ENCODE measurements at regions not wholly inside any gene's neighbourhood (a gene's known extent, or its start where the extent isn't known, plus 50 kb on each side); places are given as distances from the start of the nearest gene placed in this dataset.
A peak's percentile ranks its signal among the peaks of the same experiment; 100 is the strongest.

DNA sequence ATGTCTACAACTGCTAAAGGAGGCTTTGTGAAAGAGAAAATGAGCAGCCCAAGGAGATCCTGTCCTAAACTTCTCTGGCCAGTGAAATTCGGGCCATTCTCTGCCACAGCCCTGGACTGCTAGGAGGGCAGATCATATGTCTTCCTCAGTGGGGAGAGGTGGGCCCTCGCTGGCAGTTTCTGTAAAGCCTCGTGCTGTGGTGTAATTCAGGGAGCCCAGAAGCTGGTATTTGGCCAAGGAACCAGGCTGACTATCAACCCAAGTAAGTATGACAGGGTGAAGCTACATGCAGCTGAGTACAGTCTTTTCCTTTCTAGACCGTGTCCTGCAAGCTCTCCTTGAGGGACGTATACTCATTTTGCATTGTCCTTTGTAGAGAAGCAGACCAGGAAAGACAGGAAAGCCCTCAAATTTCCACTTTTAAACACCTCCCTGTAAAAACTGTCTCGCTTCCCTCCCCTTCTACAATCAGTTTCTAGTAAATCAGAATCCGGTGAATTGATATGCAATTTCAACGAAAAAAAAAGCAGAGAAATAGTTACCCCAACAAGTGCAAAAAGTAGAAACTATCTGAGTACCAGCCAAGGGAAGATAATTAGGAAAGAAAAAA lies 106.8 kb downstream of the DAD1 start:
- H3K9me3 ChIP-seq = no peaks in the 10 kb centered on the region
- Mint-ChIP-seq H3K36me3 (peaks cover 9% of the 10 kb centered on the region), H3K4me1 (peaks cover 0 to 33% (median 0%) of the 10 kb centered on the region in 3 donors), H3K27ac (peak overlapping the region; percentile 85 to 90), H3K4me3 (peak overlapping the region; percentile 66 to 77 (median 75)), H3K27me3 (no peaks in the 10 kb centered on the region), H3K9me3 (no peaks in the 10 kb centered on the region)
- no peak for ATAC-seq (replicated peaks in 1 of 4)
- no peaks in the 10 kb centered on the region for H3K27me3 ChIP-seq (replicated peaks in 1 of 2; ENCODE audit: control insufficient read depth in 2 of 2, extremely low read depth in 1 of 2, insufficient read depth in 2 of 2, low read length in 1 of 2)
- no peak for DNase-seq
- ChIA-PET POLR2A (interaction anchor here in 1 of 2 donors (0.6 to 1.1 kb wide), 2 partner anchors 9 to 11 kb away, joined by 3 to 4 read pairs; no protein-coding TSS in a partner anchor), CTCF (interaction anchor here (0.5 to 0.6 kb wide), 2 partner anchors 261 to 319 kb away, joined by 3 to 13 read pairs; no protein-coding TSS in a partner anchor)
- peaks cover 0 to 2% of the 10 kb centered on the region in 2 experiments for H3K4me1 ChIP-seq (ENCODE audit: control insufficient read depth in 1 of 2, extremely low read depth in 1 of 2, insufficient read depth in 2 of 2, low read length in 2 of 2)
- peak overlapping the region; percentile 58 for H3K27ac ChIP-seq (ENCODE audit: low read length)
- WGBS (ENCODE audit: insufficient coverage) = no CpG with 5 or more reads among the region's 8 CpGs
- H3K4me3 ChIP-seq (ENCODE audit: control insufficient read depth in 1 of 2, extremely low read depth in 1 of 2, low read length in 1 of 2) = peak overlapping the region in 1 of 2 donors; percentile 46
- no peaks in the 10 kb centered on the region for H3K36me3 ChIP-seq (ENCODE audit: control insufficient read depth in 2 of 2, extremely low read depth in 1 of 2, insufficient read depth in 1 of 2, low read length in 1 of 2)

DNA sequence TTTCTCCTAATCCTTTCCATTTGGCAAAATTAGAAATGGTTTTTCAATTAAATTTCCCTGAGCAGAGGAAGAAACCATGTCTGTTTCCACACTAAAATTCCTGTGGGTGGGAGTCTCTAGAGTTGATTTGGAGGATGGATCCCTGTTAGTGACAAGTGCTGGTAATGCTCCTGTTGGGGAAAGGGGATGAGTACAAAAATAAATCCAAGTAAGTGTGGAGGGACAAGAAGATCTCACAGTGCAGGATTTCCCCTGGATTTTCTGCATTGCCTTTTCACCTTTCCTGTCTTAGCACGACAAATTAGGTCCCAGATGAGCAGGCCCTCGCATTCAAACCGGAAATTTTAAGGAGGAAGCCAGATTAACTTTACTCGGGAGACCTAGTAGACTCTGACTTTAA lies 107.5 kb downstream of the DAD1 start:
- CTCF ChIA-PET = interaction anchor here in 1 of 2 donors (0.5 kb wide), 1 partner anchor 260 kb away, joined by 13 read pairs; no protein-coding TSS in a partner anchor
- H3K27ac ChIP-seq (ENCODE audit: low read length) = peak overlapping the region; percentile 58
- no CpG with 5 or more reads among the region's 4 CpGs for WGBS (ENCODE audit: insufficient coverage)
- peaks cover 0 to 33% (median 0%) of the 10 kb centered on the region in 3 donors for H3K4me1 Mint-ChIP-seq
- POLR2A ChIA-PET = no interaction called here
- DNase-seq (no peak), ATAC-seq (replicated peaks in 1 of 4) (no peak)
- H3K4me3 ChIP-seq (ENCODE audit: control insufficient read depth in 1 of 2, extremely low read depth in 1 of 2, low read length in 1 of 2) = peak overlapping the region in 1 of 2 donors; percentile 30
- H3K27me3 ChIP-seq (replicated peaks in 1 of 2; ENCODE audit: control insufficient read depth in 2 of 2, extremely low read depth in 1 of 2, insufficient read depth in 2 of 2, low read length in 1 of 2) = no peaks in the 10 kb centered on the region
- no peaks in the 10 kb centered on the region for H3K9me3 Mint-ChIP-seq
- no peaks in the 10 kb centered on the region for H3K9me3 ChIP-seq
- H3K4me3 Mint-ChIP-seq = peak overlapping the region; percentile 66 to 77 (median 75)
- H3K36me3 ChIP-seq (ENCODE audit: control insufficient read depth in 2 of 2, extremely low read depth in 1 of 2, insufficient read depth in 1 of 2, low read length in 1 of 2) = no peaks in the 10 kb centered on the region
- peaks cover 0 to 2% of the 10 kb centered on the region in 2 experiments for H3K4me1 ChIP-seq (ENCODE audit: control insufficient read depth in 1 of 2, extremely low read depth in 1 of 2, insufficient read depth in 2 of 2, low read length in 2 of 2)
- no peaks in the 10 kb centered on the region for H3K27me3 Mint-ChIP-seq
- H3K27ac Mint-ChIP-seq = peak overlapping the region; percentile 85 to 90
- peaks cover 3% of the 10 kb centered on the region for H3K36me3 Mint-ChIP-seq

DNA sequence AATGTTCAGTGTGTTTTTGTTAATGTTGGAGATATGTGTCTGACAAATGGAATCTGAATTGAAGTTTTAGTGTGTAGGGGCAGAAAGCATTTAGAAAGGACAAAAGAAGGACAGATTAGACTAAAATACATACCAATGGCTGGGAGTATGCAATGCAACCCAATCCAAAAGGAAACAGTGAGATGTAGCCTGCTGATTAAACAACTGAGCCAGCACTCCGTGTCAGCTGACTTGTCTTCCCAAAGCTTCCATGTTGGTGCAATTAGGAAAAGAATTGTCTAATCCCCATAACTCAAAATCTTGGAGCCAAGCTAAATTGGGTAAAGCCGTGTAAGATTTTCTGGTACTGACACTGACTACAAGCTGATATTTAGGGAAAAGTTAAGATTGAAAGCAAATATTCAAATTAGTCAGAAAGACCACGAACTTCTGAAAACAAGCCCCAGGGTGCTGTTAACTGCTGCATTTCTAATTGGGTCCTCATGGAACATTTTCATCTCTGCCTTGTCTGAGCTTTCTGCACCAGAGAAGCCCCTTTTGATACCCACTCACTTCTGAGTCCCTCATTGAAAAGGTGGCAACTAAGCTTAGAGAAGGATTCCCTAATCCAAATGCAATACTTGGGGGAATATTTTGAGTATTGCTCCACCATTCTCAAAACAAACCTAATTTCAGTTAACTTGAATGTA lies 109.1 kb downstream of the DAD1 start:
- no peak for DNase-seq
- no CpG with 5 or more reads among the region's 3 CpGs for WGBS (ENCODE audit: insufficient coverage)
- H3K4me1 Mint-ChIP-seq = peaks cover 0 to 36% (median 0%) of the 10 kb centered on the region in 3 donors
- H3K27me3 Mint-ChIP-seq = no peaks in the 10 kb centered on the region
- Histone ChIP-seq H3K27ac (ENCODE audit: low read length) (peak overlapping the region; percentile 52), H3K4me1 (ENCODE audit: control insufficient read depth in 1 of 2, extremely low read depth in 1 of 2, insufficient read depth in 2 of 2, low read length in 2 of 2) (peaks cover 0 to 2% of the 10 kb centered on the region in 2 experiments), H3K9me3 (no peaks in the 10 kb centered on the region), H3K4me3 (ENCODE audit: control insufficient read depth in 1 of 2, extremely low read depth in 1 of 2, low read length in 1 of 2) (peak overlapping the region in 1 of 2 donors; percentile 30), H3K27me3 (replicated peaks in 1 of 2; ENCODE audit: control insufficient read depth in 2 of 2, extremely low read depth in 1 of 2, insufficient read depth in 2 of 2, low read length in 1 of 2) (no peaks in the 10 kb centered on the region), H3K36me3 (ENCODE audit: control insufficient read depth in 2 of 2, extremely low read depth in 1 of 2, insufficient read depth in 1 of 2, low read length in 1 of 2) (no peaks in the 10 kb centered on the region)
- peak overlapping the region; percentile 66 to 77 (median 75) for H3K4me3 Mint-ChIP-seq
- H3K9me3 Mint-ChIP-seq = no peaks in the 10 kb centered on the region
- H3K36me3 Mint-ChIP-seq = no peaks in the 10 kb centered on the region
- ATAC-seq (replicated peaks in 1 of 4) = no peak
- CTCF ChIA-PET = interaction anchor here in 1 of 2 donors (0.5 to 1.0 kb wide), 3 partner anchors 9 to 383 kb away, joined by 3 to 4 read pairs (median 3); no protein-coding TSS in a partner anchor
- peak overlapping the region; percentile 69 to 83 for H3K27ac Mint-ChIP-seq
- POLR2A ChIA-PET = interaction anchor here (0.5 to 1.0 kb wide), 2 partner anchors 17 to 250 kb away, joined by 4 to 5 read pairs; no protein-coding TSS in a partner anchor

GRCh38 chr14:22479132-22479531 lies 109.9 kb downstream of the DAD1 start:
- POLR2A ChIA-PET = interaction anchor here in 1 of 2 donors (0.5 kb wide), 1 partner anchor 249 kb away, joined by 5 read pairs; no protein-coding TSS in a partner anchor
- H3K4me3 ChIP-seq (ENCODE audit: control insufficient read depth in 1 of 2, extremely low read depth in 1 of 2, low read length in 1 of 2) = peak overlapping the region in 1 of 2 donors; percentile 30
- H3K9me3 Mint-ChIP-seq = no peaks in the 10 kb centered on the region
- ATAC-seq (replicated peaks in 1 of 4) (no peak), DNase-seq (no peak)
- no peaks in the 10 kb centered on the region for H3K36me3 Mint-ChIP-seq
- no CpG with 5 or more reads among the region's 6 CpGs for WGBS (ENCODE audit: insufficient coverage)
- peak overlapping the region; percentile 52 for H3K27ac ChIP-seq (ENCODE audit: low read length)
- no peaks in the 10 kb centered on the region for H3K27me3 ChIP-seq (replicated peaks in 1 of 2; ENCODE audit: control insufficient read depth in 2 of 2, extremely low read depth in 1 of 2, insufficient read depth in 2 of 2, low read length in 1 of 2)
- CTCF ChIA-PET = interaction anchor here in 1 of 2 donors (0.8 kb wide), 1 partner anchor 91 kb away, joined by 3 read pairs; no protein-coding TSS in a partner anchor
- H3K27ac Mint-ChIP-seq = peak overlapping the region; percentile 69 to 83
- H3K4me3 Mint-ChIP-seq = peak overlapping the region; percentile 66 to 77 (median 75)
- no peaks in the 10 kb centered on the region for H3K27me3 Mint-ChIP-seq
- peaks cover 0 to 38% (median 0%) of the 10 kb centered on the region in 3 donors for H3K4me1 Mint-ChIP-seq
- H3K9me3 ChIP-seq = no peaks in the 10 kb centered on the region
- H3K36me3 ChIP-seq (ENCODE audit: control insufficient read depth in 2 of 2, extremely low read depth in 1 of 2, insufficient read depth in 1 of 2, low read length in 1 of 2) = no peaks in the 10 kb centered on the region
- peaks cover 0 to 2% of the 10 kb centered on the region in 2 experiments for H3K4me1 ChIP-seq (ENCODE audit: control insufficient read depth in 1 of 2, extremely low read depth in 1 of 2, insufficient read depth in 2 of 2, low read length in 2 of 2)

GRCh38 chr14:22478670-22479069 lies 110.4 kb downstream of the DAD1 start:
- no peaks in the 10 kb centered on the region for H3K9me3 ChIP-seq
- DNase-seq (no peak), ATAC-seq (replicated peaks in 1 of 4) (no peak)
- H3K4me1 Mint-ChIP-seq = peaks cover 0 to 36% (median 0%) of the 10 kb centered on the region in 3 donors
- ChIA-PET CTCF (interaction anchor here in 1 of 2 donors (0.8 kb wide), 1 partner anchor 92 kb away, joined by 3 read pairs; no protein-coding TSS in a partner anchor), POLR2A (no interaction called here)
- H3K36me3 ChIP-seq (ENCODE audit: control insufficient read depth in 2 of 2, extremely low read depth in 1 of 2, insufficient read depth in 1 of 2, low read length in 1 of 2) = no peaks in the 10 kb centered on the region
- H3K4me3 Mint-ChIP-seq = peak overlapping the region; percentile 66 to 77 (median 75)
- H3K4me1 ChIP-seq (ENCODE audit: control insufficient read depth in 1 of 2, extremely low read depth in 1 of 2, insufficient read depth in 2 of 2, low read length in 2 of 2) = peaks cover 0 to 2% of the 10 kb centered on the region in 2 experiments
- H3K27ac Mint-ChIP-seq = peak overlapping the region; percentile 69 to 83
- no peaks in the 10 kb centered on the region for H3K36me3 Mint-ChIP-seq
- no peaks in the 10 kb centered on the region for H3K9me3 Mint-ChIP-seq
- H3K4me3 ChIP-seq (ENCODE audit: control insufficient read depth in 1 of 2, extremely low read depth in 1 of 2, low read length in 1 of 2) = peak overlapping the region in 1 of 2 donors; percentile 30
- H3K27me3 Mint-ChIP-seq = no peaks in the 10 kb centered on the region
- no peaks in the 10 kb centered on the region for H3K27me3 ChIP-seq (replicated peaks in 1 of 2; ENCODE audit: control insufficient read depth in 2 of 2, extremely low read depth in 1 of 2, insufficient read depth in 2 of 2, low read length in 1 of 2)
- no CpG with 5 or more reads among the region's 3 CpGs for WGBS (ENCODE audit: insufficient coverage)
- H3K27ac ChIP-seq (ENCODE audit: low read length) = peak overlapping the region; percentile 52

DNA sequence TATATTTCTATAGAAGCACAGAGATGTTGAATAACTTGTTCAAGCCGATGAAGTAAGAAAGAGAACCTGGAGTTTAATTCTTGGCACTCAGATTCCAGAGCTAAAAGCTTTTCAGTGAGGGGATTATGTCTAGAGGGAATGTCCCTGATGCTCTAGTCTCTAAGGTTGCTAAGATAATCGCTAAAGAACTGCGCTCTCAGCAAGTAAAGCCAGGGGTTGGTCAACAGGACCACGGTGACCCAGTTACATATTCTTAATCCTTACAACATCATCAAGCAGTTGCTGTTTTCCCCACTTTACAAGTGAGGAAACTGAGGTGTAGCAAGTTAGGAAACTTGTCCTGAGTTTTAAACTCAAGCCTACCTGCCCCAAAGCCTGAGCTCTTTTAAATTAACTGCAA lies 110.8 kb downstream of the DAD1 start:
- Histone ChIP-seq H3K36me3 (ENCODE audit: control insufficient read depth in 2 of 2, extremely low read depth in 1 of 2, insufficient read depth in 1 of 2, low read length in 1 of 2) (no peaks in the 10 kb centered on the region), H3K4me1 (ENCODE audit: control insufficient read depth in 1 of 2, extremely low read depth in 1 of 2, insufficient read depth in 2 of 2, low read length in 2 of 2) (peaks cover 0 to 2% of the 10 kb centered on the region in 2 experiments), H3K27me3 (replicated peaks in 1 of 2; ENCODE audit: control insufficient read depth in 2 of 2, extremely low read depth in 1 of 2, insufficient read depth in 2 of 2, low read length in 1 of 2) (no peaks in the 10 kb centered on the region), H3K4me3 (ENCODE audit: control insufficient read depth in 1 of 2, extremely low read depth in 1 of 2, low read length in 1 of 2) (peak overlapping the region in 1 of 2 donors; percentile 30), H3K9me3 (no peaks in the 10 kb centered on the region), H3K27ac (ENCODE audit: low read length) (peak overlapping the region; percentile 52)
- Mint-ChIP-seq H3K27me3 (no peaks in the 10 kb centered on the region), H3K36me3 (no peaks in the 10 kb centered on the region), H3K27ac (no peak overlapping the region), H3K4me1 (peaks cover 0 to 38% (median 0%) of the 10 kb centered on the region in 3 donors), H3K9me3 (no peaks in the 10 kb centered on the region), H3K4me3 (peak overlapping the region in 1 of 3 donors; percentile 66)
- no peak for DNase-seq
- POLR2A ChIA-PET = interaction anchor here in 1 of 2 donors (0.6 kb wide), 1 partner anchor 16 kb away, joined by 3 read pairs; no protein-coding TSS in a partner anchor
- ATAC-seq (replicated peaks in 1 of 4) = no peak
- CTCF ChIA-PET = no interaction called here
- WGBS (ENCODE audit: insufficient coverage) = no CpG with 5 or more reads among the region's 4 CpGs

All from T-cell (primary cell).